ENCODE measurements at regions not wholly inside any gene's neighbourhood (a gene's known extent, or its start where the extent isn't known, plus 50 kb on each side); places are given as distances from the start of the nearest gene placed in this dataset.

- TF ChIP-seq CTCF (IDR thresholded peaks at IDR 0.05) (no peak), EZH2 (IDR thresholded peaks at IDR 0.05; ENCODE audit: borderline replicate concordance, insufficient read depth, low read depth, low read length, poor library complexity, severe bottlenecking) (no peak)
These were observed 235.7 kb downstream of the TTC8 start for GRCh38 chr14:89060191-89060590.

Measured in B cell (primary cell).